OCI-LY3 (cell line): ENCODE measurements at regions not wholly inside any gene's neighbourhood (a gene's known extent, or its start where the extent isn't known, plus 50 kb on each side); places are given as distances from the start of the nearest gene placed in this dataset.

Experiments
- EZH2phosphoT487 ChIP-seq: fragments of 200-600 bp; shearing (Covaris generic); IDR thresholded peaks from 2 replicates; pipeline ENCODE4 v1.6.1; 2018; ENCODE audit warnings: antibody characterized with exemption, mixed run types, low read depth
- TF ChIP-seq, protein P1 (sequence below): fragments of 200-600, 300-600 bp; sonication (generic); IDR thresholded peaks from 2 replicates; pipeline ENCODE4 v1.5.1; 2014; ENCODE audit warnings: antibody characterized with exemption, low read length, low read depth

- TF ChIP-seq EZH2phosphoT487, result no peak
- TF ChIP-seq, protein P1, sequence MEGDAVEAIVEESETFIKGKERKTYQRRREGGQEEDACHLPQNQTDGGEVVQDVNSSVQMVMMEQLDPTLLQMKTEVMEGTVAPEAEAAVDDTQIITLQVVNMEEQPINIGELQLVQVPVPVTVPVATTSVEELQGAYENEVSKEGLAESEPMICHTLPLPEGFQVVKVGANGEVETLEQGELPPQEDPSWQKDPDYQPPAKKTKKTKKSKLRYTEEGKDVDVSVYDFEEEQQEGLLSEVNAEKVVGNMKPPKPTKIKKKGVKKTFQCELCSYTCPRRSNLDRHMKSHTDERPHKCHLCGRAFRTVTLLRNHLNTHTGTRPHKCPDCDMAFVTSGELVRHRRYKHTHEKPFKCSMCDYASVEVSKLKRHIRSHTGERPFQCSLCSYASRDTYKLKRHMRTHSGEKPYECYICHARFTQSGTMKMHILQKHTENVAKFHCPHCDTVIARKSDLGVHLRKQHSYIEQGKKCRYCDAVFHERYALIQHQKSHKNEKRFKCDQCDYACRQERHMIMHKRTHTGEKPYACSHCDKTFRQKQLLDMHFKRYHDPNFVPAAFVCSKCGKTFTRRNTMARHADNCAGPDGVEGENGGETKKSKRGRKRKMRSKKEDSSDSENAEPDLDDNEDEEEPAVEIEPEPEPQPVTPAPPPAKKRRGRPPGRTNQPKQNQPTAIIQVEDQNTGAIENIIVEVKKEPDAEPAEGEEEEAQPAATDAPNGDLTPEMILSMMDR, result no peak
Observed at GRCh38 chr1:87511449-87511848, 182.8 kb downstream of the LMO4 start.
